LNCaP clone FGC (cell line): ENCODE measurements at regions not wholly inside any gene's neighbourhood (a gene's known extent, or its start where the extent isn't known, plus 50 kb on each side); places are given as distances from the start of the nearest gene placed in this dataset.

Source experiments
- DNase-seq: peaks from one replicate; pipeline ENCODE4 v3.0.0-alpha.2; 2011; ENCODE audit warnings: low read depth
- H3K4me3 ChIP-seq: 2 replicates; pipeline ENCODE4 v1.5.1; 2011; ENCODE audit warnings: mild to moderate bottlenecking, low read depth, low read length, control low read depth
- CTCF ChIP-seq: IDR thresholded peaks from 2 replicates; pipeline ENCODE4 v1.5.1; 2012; ENCODE audit warnings: mild to moderate bottlenecking; ENCODE audit not compliant: control insufficient read depth, insufficient read depth; ENCODE audit errors: extremely low read depth

GRCh38 chr6:134478764-134479399, 161.0 kb upstream of the SGK1 start:
- no peak for TF ChIP-seq CTCF
- no peak for DNase-seq
- H3K4me3 ChIP-seq, result no peak overlapping the region

GRCh38 chr6:134477991-134478635, 160.2 kb upstream of the SGK1 start:
- H3K4me3 ChIP-seq, result no peak overlapping the region
- no peak for DNase-seq
- TF ChIP-seq CTCF, result no peak

GRCh38 chr6:134474955-134475354, 157.0 kb upstream of the SGK1 start:
- H3K4me3 ChIP-seq, result no peak overlapping the region
- DNase-seq, result no peak
- TF ChIP-seq CTCF, result no peak

- no peak overlapping the region for H3K4me3 ChIP-seq
- DNase-seq, result peak; percentile 92
- TF ChIP-seq CTCF, result no peak
These were observed 154.7 kb upstream of the SGK1 start for GRCh38 chr6:134472661-134473060.

- no peak for DNase-seq
- no peak overlapping the region for H3K4me3 ChIP-seq
- no peak for TF ChIP-seq CTCF
These were observed 154.1 kb upstream of the SGK1 start for GRCh38 chr6:134472046-134472445.

GRCh38 chr6:134470457-134470975, 152.6 kb upstream of the SGK1 start:
- no peak for TF ChIP-seq CTCF
- DNase-seq, result no peak
- H3K4me3 ChIP-seq, result no peak overlapping the region
